Nephron progenitor cell (in vitro differentiated cells): ENCODE measurements at regions not wholly inside any gene's neighbourhood (a gene's known extent, or its start where the extent isn't known, plus 50 kb on each side); places are given as distances from the start of the nearest gene placed in this dataset.

Experiments used
- DNase-seq: peaks from one replicate; pipeline ENCODE4 v3.0.0; 2021
- H3K27ac Mint-ChIP-seq: 2 replicates; pipeline ENCODE4 v1.8.0; 2021; ENCODE audit warnings: mild to moderate bottlenecking, moderate library complexity, mixed read lengths
- H3K27me3 Mint-ChIP-seq: 2 replicates; pipeline ENCODE4 v1.8.0; 2021; ENCODE audit warnings: mild to moderate bottlenecking, low read depth, mixed read lengths; ENCODE audit not compliant: poor library complexity
- H3K36me3 Mint-ChIP-seq: 2 replicates; pipeline ENCODE4 v1.8.0; 2021; ENCODE audit warnings: low read depth, mixed read lengths
- H3K4me1 Mint-ChIP-seq: 2 replicates; pipeline ENCODE4 v1.8.0; 2021; ENCODE audit warnings: mixed read lengths
- H3K4me3 Mint-ChIP-seq: 2 replicates; pipeline ENCODE4 v1.8.0; 2021; ENCODE audit warnings: mild to moderate bottlenecking, moderate library complexity, mixed read lengths
- H3K9me3 Mint-ChIP-seq: 2 replicates; pipeline ENCODE4 v1.8.0; 2021; ENCODE audit warnings: mild to moderate bottlenecking, moderate library complexity, mixed read lengths
- TF ChIP-seq, protein P1 (sequence below): fragments of 200-600 bp; sonication (generic); IDR thresholded peaks from 2 replicates; pipeline ENCODE4 v1.5.0; 2021; ENCODE audit warnings: antibody characterized with exemption

DNA sequence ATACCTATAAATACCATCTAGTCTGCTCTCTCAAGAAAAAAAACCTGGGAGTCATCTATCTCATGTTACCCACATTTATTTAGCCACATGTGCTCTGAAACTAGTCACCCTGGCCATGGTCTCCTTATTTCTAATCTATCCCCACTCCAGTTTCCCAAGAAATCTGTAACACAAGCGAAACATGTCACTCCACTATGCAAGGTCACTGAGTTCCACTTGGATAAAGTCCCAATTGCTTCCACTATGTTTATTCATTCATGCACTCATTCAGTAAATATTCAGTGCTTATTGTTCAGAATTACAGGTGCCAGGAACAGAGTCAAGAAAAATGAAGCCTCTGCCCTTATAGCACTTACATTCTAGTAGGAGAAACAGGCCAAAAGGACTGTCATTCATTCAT lies 369.4 kb upstream of the CYRIA start:
- DNase-seq = no peak
- TF ChIP-seq, protein P1, sequence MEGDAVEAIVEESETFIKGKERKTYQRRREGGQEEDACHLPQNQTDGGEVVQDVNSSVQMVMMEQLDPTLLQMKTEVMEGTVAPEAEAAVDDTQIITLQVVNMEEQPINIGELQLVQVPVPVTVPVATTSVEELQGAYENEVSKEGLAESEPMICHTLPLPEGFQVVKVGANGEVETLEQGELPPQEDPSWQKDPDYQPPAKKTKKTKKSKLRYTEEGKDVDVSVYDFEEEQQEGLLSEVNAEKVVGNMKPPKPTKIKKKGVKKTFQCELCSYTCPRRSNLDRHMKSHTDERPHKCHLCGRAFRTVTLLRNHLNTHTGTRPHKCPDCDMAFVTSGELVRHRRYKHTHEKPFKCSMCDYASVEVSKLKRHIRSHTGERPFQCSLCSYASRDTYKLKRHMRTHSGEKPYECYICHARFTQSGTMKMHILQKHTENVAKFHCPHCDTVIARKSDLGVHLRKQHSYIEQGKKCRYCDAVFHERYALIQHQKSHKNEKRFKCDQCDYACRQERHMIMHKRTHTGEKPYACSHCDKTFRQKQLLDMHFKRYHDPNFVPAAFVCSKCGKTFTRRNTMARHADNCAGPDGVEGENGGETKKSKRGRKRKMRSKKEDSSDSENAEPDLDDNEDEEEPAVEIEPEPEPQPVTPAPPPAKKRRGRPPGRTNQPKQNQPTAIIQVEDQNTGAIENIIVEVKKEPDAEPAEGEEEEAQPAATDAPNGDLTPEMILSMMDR = no peak
- H3K4me3 Mint-ChIP-seq = no peak overlapping the region
- peaks cover 6% of the 10 kb centered on the region for H3K9me3 Mint-ChIP-seq
- no peaks in the 10 kb centered on the region for H3K4me1 Mint-ChIP-seq
- H3K36me3 Mint-ChIP-seq = no peaks in the 10 kb centered on the region
- no peak overlapping the region for H3K27ac Mint-ChIP-seq
- H3K27me3 Mint-ChIP-seq = no peaks in the 10 kb centered on the region

DNA sequence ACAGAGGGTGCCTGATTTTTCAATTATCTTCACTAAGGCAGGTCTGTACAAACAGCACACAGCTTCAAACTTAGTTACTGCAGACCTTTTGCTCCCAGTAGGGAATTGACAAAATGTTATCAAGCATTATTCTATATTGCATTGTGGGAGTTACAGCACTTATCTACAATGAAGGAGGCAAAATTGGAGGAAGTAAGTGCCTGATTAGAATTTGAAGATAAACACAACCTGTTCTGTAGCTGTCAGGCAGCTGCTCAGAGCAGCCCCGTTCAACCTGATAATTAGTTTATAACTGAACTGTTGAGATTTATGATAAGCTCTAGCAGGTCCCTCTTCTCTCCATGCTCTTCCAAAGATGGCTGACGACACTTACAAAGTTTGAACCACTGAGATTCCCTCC lies 364.4 kb upstream of the CYRIA start:
- Mint-ChIP-seq H3K27me3 (peaks cover 2% of the 10 kb centered on the region), H3K36me3 (no peaks in the 10 kb centered on the region), H3K4me3 (no peak overlapping the region), H3K9me3 (peaks cover 6% of the 10 kb centered on the region), H3K27ac (no peak overlapping the region), H3K4me1 (no peaks in the 10 kb centered on the region)
- TF ChIP-seq, protein P1 = no peak
- DNase-seq = no peak

DNA sequence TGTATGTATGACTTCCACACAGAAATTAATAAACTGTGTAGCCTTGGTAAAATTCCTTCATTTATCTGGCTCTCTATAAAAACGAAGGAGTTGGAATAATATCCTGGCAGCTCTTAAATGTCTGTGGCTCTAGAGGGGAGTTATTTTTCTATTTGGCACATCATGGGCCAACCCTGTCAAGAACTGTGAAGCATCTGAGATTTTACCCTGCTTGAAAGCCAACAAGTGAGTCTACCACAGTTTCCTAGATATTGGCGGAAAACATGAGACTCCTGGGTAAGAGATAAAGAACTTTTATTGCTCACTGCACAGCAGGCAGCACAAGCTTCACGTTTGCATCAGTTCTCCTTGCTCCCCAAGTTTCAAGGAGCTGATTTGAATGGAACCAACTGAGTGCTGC lies 346.7 kb upstream of the CYRIA start:
- TF ChIP-seq, protein P1 = no peak
- Mint-ChIP-seq H3K36me3 (no peaks in the 10 kb centered on the region), H3K4me1 (no peaks in the 10 kb centered on the region), H3K27me3 (no peaks in the 10 kb centered on the region), H3K27ac (no peak overlapping the region), H3K4me3 (no peak overlapping the region), H3K9me3 (no peaks in the 10 kb centered on the region)
- no peak for DNase-seq

DNA sequence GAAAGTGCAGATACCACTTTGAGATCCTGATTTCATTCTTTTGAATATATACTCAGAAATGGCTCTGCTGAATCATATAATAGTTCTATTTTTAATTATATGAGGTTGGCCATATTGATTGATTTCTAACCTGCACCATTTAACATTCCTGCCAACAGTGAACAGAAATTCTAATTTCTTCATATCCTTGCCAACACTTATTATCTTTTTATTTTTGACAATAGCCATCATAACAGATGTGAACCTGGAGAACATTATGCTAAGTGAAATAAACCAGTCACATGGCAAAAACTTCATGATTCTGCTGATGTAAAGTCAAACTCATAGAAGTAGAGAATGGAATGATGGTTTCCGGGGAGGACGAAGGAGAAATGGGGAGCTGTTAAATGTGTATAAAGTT lies 344.5 kb upstream of the CYRIA start:
- Mint-ChIP-seq H3K4me3 (no peak overlapping the region), H3K36me3 (no peaks in the 10 kb centered on the region), H3K9me3 (no peaks in the 10 kb centered on the region), H3K27me3 (no peaks in the 10 kb centered on the region), H3K27ac (no peak overlapping the region), H3K4me1 (no peaks in the 10 kb centered on the region)
- TF ChIP-seq, protein P1 = no peak
- no peak for DNase-seq

DNA sequence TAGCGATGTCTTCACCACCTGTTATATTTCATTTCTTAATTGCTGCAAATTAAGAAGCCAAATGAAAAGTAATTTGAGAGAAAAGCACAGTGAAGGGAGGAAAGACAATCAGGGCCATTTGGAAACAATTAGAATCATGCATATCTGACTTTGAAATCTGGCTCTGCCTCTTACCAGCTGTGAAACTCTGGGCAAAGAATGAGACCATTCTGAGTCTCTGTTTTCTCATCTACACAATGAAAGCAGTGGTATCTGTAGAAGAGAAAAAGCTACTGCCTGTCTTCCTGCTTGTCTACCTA lies 334.5 kb upstream of the CYRIA start:
- Mint-ChIP-seq H3K27ac (no peak overlapping the region), H3K4me1 (no peaks in the 10 kb centered on the region), H3K36me3 (peaks cover 9% of the 10 kb centered on the region), H3K4me3 (no peak overlapping the region), H3K27me3 (peaks cover 5% of the 10 kb centered on the region), H3K9me3 (peaks cover 30% of the 10 kb centered on the region)
- DNase-seq = no peak
- TF ChIP-seq, protein P1 = no peak

DNA sequence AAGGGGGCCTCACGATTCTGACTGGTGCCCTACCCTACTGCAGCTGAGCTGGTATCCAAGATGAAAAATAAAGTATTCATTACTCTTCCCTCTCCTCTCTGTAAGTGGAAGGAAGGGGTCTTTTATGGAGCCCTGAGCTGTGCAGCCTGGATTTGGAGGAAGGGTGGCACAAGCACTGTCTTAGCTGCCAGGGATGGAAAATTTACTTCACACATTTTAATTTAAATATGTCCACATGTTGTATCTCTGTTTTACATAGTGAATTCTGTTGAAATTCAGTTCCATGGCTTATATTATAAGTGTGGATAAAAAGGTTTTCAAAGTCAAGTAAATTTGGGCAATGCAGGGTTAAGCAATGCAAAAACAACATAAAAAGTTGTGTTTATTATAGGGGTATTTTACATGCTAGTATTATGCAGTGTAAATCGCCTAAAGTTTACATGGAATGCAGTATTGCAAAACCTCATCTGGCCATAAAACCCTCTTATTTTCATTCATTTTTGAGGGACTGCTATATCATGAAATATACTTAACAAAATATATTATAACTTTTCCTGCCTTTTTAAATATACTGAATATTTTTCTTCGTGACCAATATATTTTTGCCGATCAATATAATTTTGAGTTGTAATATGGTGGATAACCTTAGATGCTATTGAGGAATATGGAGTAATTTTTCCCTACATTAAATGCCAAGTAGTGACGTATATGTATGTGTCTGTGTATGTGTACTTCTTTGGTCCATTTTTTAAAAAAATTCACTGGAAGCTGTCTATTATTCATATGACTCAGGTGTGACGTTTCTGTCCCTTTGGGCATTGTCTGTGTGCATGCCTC lies 333.9 kb upstream of the CYRIA start:
- Mint-ChIP-seq H3K4me3 (no peak overlapping the region), H3K27me3 (peaks cover 5% of the 10 kb centered on the region), H3K4me1 (no peaks in the 10 kb centered on the region), H3K36me3 (peaks cover 9% of the 10 kb centered on the region), H3K27ac (no peak overlapping the region), H3K9me3 (peaks cover 36% of the 10 kb centered on the region)
- DNase-seq = no peak
- TF ChIP-seq, protein P1 = no peak
